ENCODE measurements at regions not wholly inside any gene's neighbourhood (a gene's known extent, or its start where the extent isn't known, plus 50 kb on each side); places are given as distances from the start of the nearest gene placed in this dataset.
"Not testable (repeated sequence)": the region's sequence is repeated elsewhere in the genome, so short reads cannot be mapped to it uniquely, and the experiment has no call there.

- no peak for ATAC-seq (replicated peaks)
- no peaks in the 10 kb centered on the region for H3K36me3 Mint-ChIP-seq (ENCODE audit: low read depth)
- H3K4me3 Mint-ChIP-seq = no peak overlapping the region
- H3K9me3 Mint-ChIP-seq = no peaks in the 10 kb centered on the region
- no peaks in the 10 kb centered on the region for H3K4me1 Mint-ChIP-seq
- H3K27me3 Mint-ChIP-seq = peaks cover 3% of the 10 kb centered on the region
- H3K27ac Mint-ChIP-seq = no peak overlapping the region
These were observed 237.4 kb downstream of the MFSD1 start for GRCh38 chr3:159039286-159039685.

GRCh38 chr3:159045279-159045885 lies 243.5 kb downstream of the MFSD1 start:
- Mint-ChIP-seq H3K36me3 (ENCODE audit: low read depth) (no peaks in the 10 kb centered on the region), H3K4me1 (no peaks in the 10 kb centered on the region), H3K27me3 (peaks cover 3% of the 10 kb centered on the region), H3K27ac (no peak overlapping the region), H3K9me3 (no peaks in the 10 kb centered on the region), H3K4me3 (no peak overlapping the region)
- ATAC-seq (replicated peaks) = no peak

DNA sequence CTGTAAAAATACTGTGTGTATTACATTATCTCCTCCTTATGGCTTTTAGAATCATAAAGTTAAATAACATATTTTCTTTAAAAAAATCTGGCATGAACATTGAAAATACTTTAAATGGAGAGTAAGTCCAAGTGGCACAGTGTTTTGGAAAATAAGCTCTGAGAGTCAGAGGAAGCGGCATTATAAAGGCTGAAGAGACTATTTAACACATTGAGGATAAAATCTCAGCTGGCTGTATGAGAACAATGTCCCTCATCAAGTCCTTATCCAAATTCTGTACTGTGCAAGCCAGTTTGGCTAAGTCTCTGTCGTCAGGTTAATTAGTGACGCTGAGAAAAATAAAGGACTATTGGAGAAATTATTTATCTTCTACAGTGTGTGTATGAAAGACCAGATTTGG lies 245.5 kb downstream of the MFSD1 start:
- H3K9me3 Mint-ChIP-seq = peaks cover 3% of the 10 kb centered on the region
- no peak overlapping the region for H3K4me3 Mint-ChIP-seq
- ATAC-seq (replicated peaks) = no peak
- H3K27ac Mint-ChIP-seq = no peak overlapping the region
- no peaks in the 10 kb centered on the region for H3K27me3 Mint-ChIP-seq
- H3K4me1 Mint-ChIP-seq = no peaks in the 10 kb centered on the region
- no peaks in the 10 kb centered on the region for H3K36me3 Mint-ChIP-seq (ENCODE audit: low read depth)

DNA sequence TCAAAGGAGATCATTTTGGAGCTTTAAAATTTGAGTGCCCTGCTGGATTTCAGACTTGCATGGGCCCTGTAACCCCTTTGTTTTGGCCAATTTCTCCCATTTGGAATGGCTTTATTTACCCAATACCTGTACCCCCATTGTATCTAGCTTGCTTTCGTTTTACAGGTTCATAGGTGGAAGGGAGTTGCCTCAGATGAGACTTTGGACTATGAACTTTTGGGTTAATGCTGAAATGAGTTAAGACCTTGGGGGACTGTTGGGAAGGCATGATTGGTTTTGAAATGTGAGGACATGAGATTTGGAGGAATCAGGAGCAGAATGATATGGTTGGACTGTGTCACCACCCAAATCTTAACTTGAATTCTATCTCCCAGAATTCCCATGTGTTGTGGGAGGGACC lies 250.6 kb downstream of the MFSD1 start:
- H3K9me3 Mint-ChIP-seq; H3K36me3 Mint-ChIP-seq (ENCODE audit: low read depth); H3K4me3 Mint-ChIP-seq; H3K4me1 Mint-ChIP-seq; H3K27me3 Mint-ChIP-seq; H3K27ac Mint-ChIP-seq; ATAC-seq (replicated peaks): not testable (repeated sequence)

GRCh38 chr3:159057621-159058020 lies 255.8 kb downstream of the MFSD1 start:
- no peaks in the 10 kb centered on the region for H3K36me3 Mint-ChIP-seq (ENCODE audit: low read depth)
- peaks cover 7% of the 10 kb centered on the region for H3K9me3 Mint-ChIP-seq
- no peak overlapping the region for H3K4me3 Mint-ChIP-seq
- H3K4me1 Mint-ChIP-seq = no peaks in the 10 kb centered on the region
- H3K27me3 Mint-ChIP-seq = no peaks in the 10 kb centered on the region
- no peak for ATAC-seq (replicated peaks)
- no peak overlapping the region for H3K27ac Mint-ChIP-seq

GRCh38 chr3:159058859-159059258 lies 257.0 kb downstream of the MFSD1 start:
- no peak for ATAC-seq (replicated peaks)
- Mint-ChIP-seq H3K27me3 (no peaks in the 10 kb centered on the region), H3K36me3 (ENCODE audit: low read depth) (no peaks in the 10 kb centered on the region), H3K4me3 (no peak overlapping the region), H3K4me1 (no peaks in the 10 kb centered on the region), H3K9me3 (peaks cover 7% of the 10 kb centered on the region), H3K27ac (no peak overlapping the region)

- no peak overlapping the region for H3K4me3 Mint-ChIP-seq
- no peaks in the 10 kb centered on the region for H3K27me3 Mint-ChIP-seq
- H3K4me1 Mint-ChIP-seq = no peaks in the 10 kb centered on the region
- H3K36me3 Mint-ChIP-seq (ENCODE audit: low read depth) = no peaks in the 10 kb centered on the region
- H3K27ac Mint-ChIP-seq = no peak overlapping the region
- ATAC-seq (replicated peaks) = no peak
- peaks cover 7% of the 10 kb centered on the region for H3K9me3 Mint-ChIP-seq
These were observed 257.5 kb downstream of the MFSD1 start for GRCh38 chr3:159059395-159059794.

DNA sequence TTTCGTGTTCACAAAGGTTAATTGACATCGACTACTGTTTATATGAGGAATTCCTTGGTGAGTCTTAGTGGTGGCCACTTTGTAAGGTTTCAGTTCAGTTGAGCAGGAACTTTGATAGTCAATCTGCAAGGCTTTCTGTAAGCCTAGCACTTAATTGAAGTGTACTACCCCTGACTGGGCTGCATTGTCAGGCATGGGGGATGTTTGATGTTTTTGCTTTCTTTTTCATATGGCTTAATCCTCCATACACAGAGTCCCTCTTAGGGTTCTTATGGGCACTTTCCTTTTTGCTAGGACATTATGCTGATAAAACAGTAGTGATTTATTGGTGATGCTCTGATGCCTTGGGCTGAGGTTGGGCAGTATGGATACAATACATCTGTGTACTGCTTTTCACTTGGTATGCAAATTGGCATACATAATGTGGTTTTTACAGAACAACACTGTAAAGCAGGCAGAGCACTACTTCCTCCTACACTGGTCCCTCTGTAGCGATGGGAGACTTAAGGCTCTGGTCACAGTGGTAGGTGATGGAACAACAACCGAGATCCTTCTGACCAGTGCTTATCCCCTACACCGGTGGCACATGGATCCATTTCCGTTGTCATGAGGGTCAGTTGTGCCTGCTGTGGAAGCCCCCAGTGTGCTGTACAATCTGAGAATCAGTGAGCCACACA lies 261.0 kb downstream of the MFSD1 start:
- Mint-ChIP-seq H3K36me3 (ENCODE audit: low read depth) (no peaks in the 10 kb centered on the region), H3K4me1 (no peaks in the 10 kb centered on the region), H3K4me3 (no peak overlapping the region), H3K27me3 (no peaks in the 10 kb centered on the region), H3K27ac (no peak overlapping the region), H3K9me3 (peaks cover 7% of the 10 kb centered on the region)
- ATAC-seq (replicated peaks) = no peak

GRCh38 chr3:159069091-159069490 lies 267.2 kb downstream of the MFSD1 start, which contains the start of gene IQCJ:
Gene IQCJ, plus strand, starts transcription at chr3:159069319.
- Mint-ChIP-seq H3K36me3 (ENCODE audit: low read depth) (no peaks in the 10 kb centered on the region), H3K27me3 (peaks cover 10% of the 10 kb centered on the region), H3K27ac (no peak within 1 kb of the TSS), H3K9me3 (peaks cover 4% of the 10 kb centered on the region), H3K4me3 (no peak within 1 kb of the TSS), H3K4me1 (no peaks in the 10 kb centered on the region)
- no peak for ATAC-seq (replicated peaks)

GRCh38 chr3:159069866-159070425 lies 268.1 kb downstream of the MFSD1 start:
- no peaks in the 10 kb centered on the region for H3K4me1 Mint-ChIP-seq
- no peak overlapping the region for H3K27ac Mint-ChIP-seq
- no peak for ATAC-seq (replicated peaks)
- no peaks in the 10 kb centered on the region for H3K36me3 Mint-ChIP-seq (ENCODE audit: low read depth)
- H3K9me3 Mint-ChIP-seq = peaks cover 5% of the 10 kb centered on the region
- H3K27me3 Mint-ChIP-seq = peaks cover 12% of the 10 kb centered on the region
- H3K4me3 Mint-ChIP-seq = no peak overlapping the region

- Mint-ChIP-seq H3K9me3 (peaks cover 5% of the 10 kb centered on the region), H3K27me3 (peaks cover 8% of the 10 kb centered on the region), H3K36me3 (ENCODE audit: low read depth) (no peaks in the 10 kb centered on the region), H3K27ac (no peak overlapping the region), H3K4me3 (no peak overlapping the region), H3K4me1 (no peaks in the 10 kb centered on the region)
- ATAC-seq (replicated peaks) = no peak
These were observed 273.2 kb downstream of the MFSD1 start for GRCh38 chr3:159074756-159075701.

GRCh38 chr3:159077860-159078259 lies 276.0 kb downstream of the MFSD1 start:
- Mint-ChIP-seq H3K27ac (no peak overlapping the region), H3K36me3 (ENCODE audit: low read depth) (no peaks in the 10 kb centered on the region), H3K4me1 (no peaks in the 10 kb centered on the region), H3K4me3 (no peak overlapping the region), H3K27me3 (peaks cover 5% of the 10 kb centered on the region), H3K9me3 (peaks cover 5% of the 10 kb centered on the region)
- ATAC-seq (replicated peaks) = no peak

- H3K4me3 Mint-ChIP-seq = no peak overlapping the region
- ATAC-seq (replicated peaks) = no peak
- no peaks in the 10 kb centered on the region for H3K36me3 Mint-ChIP-seq (ENCODE audit: low read depth)
- H3K9me3 Mint-ChIP-seq = no peaks in the 10 kb centered on the region
- H3K27ac Mint-ChIP-seq = no peak overlapping the region
- H3K4me1 Mint-ChIP-seq = no peaks in the 10 kb centered on the region
- H3K27me3 Mint-ChIP-seq = no peaks in the 10 kb centered on the region
These were observed 278.4 kb downstream of the MFSD1 start for GRCh38 chr3:159080256-159080655.

GRCh38 chr3:159080821-159081220 lies 279.0 kb downstream of the MFSD1 start:
- H3K4me1 Mint-ChIP-seq = no peaks in the 10 kb centered on the region
- ATAC-seq (replicated peaks) = no peak
- no peaks in the 10 kb centered on the region for H3K27me3 Mint-ChIP-seq
- H3K9me3 Mint-ChIP-seq = no peaks in the 10 kb centered on the region
- no peak overlapping the region for H3K27ac Mint-ChIP-seq
- no peaks in the 10 kb centered on the region for H3K36me3 Mint-ChIP-seq (ENCODE audit: low read depth)
- no peak overlapping the region for H3K4me3 Mint-ChIP-seq
